SK-N-SH treated with all-trans-retinoic acid at 6 μM for 48 hours (cell line): ENCODE measurements at regions not wholly inside any gene's neighbourhood (a gene's known extent, or its start where the extent isn't known, plus 50 kb on each side); places are given as distances from the start of the nearest gene placed in this dataset.

Source experiments
- ISL1 ChIP-seq: fragments of 250-450 bp; sonication (Bioruptor Pico); IDR thresholded peaks from 2 replicates; pipeline ENCODE4 v2.1.2; 2022; ENCODE audit warnings: mild to moderate bottlenecking, moderate library complexity
- RARB ChIP-seq: fragments of 250-450 bp; sonication (Bioruptor Pico); IDR thresholded peaks from 2 replicates; pipeline ENCODE4 v1.8.0; 2021; ENCODE audit warnings: mild to moderate bottlenecking, moderate library complexity
- ZC3H10 ChIP-seq: fragments of 250-450 bp; sonication (Bioruptor Pico); IDR thresholded peaks from 2 replicates; pipeline ENCODE4 v1.5.1; 2021; ENCODE audit warnings: mild to moderate bottlenecking, moderate library complexity
- ZFP3 ChIP-seq: fragments of 250-450 bp; sonication (Bioruptor Pico); IDR thresholded peaks from 2 replicates; pipeline ENCODE4 v1.5.0; 2020; ENCODE audit warnings: mild to moderate bottlenecking, moderate library complexity
- ZFP30 ChIP-seq: fragments of 450-650 bp; formaldehyde crosslinking; IDR thresholded peaks from 2 replicates; pipeline ENCODE4 v1.5.0; 2022; ENCODE audit warnings: mild to moderate bottlenecking, moderate library complexity
- ZNF70 ChIP-seq: fragments of 450-650 bp; formaldehyde crosslinking; IDR thresholded peaks from 2 replicates; pipeline ENCODE4 v1.5.0; 2020; ENCODE audit warnings: mild to moderate bottlenecking, moderate library complexity
- TF ChIP-seq, protein P1 (sequence below): fragments of 250-450 bp; sonication (Bioruptor Pico); IDR thresholded peaks from 2 replicates; pipeline ENCODE4 v1.8.0; 2020; ENCODE audit warnings: mild to moderate bottlenecking, moderate library complexity, borderline replicate concordance
- TF ChIP-seq, protein P2 (sequence below): fragments of 250-450 bp; sonication (Bioruptor Pico); IDR thresholded peaks from 2 replicates; pipeline ENCODE4 v1.5.1; 2020; ENCODE audit warnings: low read depth, mild to moderate bottlenecking, moderate library complexity
- TF ChIP-seq, protein P3 (sequence below): fragments of 250-450 bp; sonication (Bioruptor Pico); IDR thresholded peaks from 2 replicates; pipeline ENCODE4 v1.5.1; 2021; ENCODE audit warnings: mild to moderate bottlenecking, moderate library complexity

DNA sequence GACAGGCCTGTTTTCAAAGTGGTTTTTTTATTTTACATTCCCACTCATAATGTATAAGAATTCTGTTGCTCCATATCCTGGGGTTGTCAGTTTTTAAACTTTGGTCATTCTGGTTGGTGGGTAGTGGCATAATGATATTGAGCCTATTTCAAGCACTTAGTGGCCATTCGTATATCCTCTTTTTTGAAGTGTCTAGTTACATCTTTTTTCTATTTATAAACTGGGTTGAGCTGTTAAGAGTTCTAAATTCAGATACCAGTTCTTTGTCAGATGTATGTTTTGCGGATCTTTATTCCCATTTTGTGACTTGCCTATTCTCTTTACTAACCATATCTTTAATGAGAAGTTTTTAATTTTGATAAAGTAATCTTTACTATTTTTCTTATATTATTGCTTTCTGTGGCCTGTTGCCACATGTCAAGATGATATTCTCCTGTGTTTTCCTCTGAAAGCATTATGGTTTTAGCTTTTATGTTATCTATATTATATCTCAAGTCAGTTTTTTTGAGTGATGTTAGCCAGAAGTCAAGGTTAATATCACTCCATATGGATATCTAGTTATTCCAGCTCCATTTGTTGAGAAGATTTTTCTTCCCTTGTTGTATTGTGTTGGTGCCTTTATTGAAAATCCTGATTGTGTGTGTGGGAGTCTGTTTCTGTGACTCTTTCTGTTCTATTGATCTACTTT is 110.9 kb downstream of the FHIP1A start:
- TF ChIP-seq ISL1 (CRISPR knock-in tag) (peak; percentile 84), ZFP3 (CRISPR knock-in tag) (no peak), ZC3H10 (CRISPR knock-in tag) (no peak), RARB (no peak), ZFP30 (CRISPR knock-in tag) (no peak), ZNF70 (no peak)
- TF ChIP-seq, protein P1, sequence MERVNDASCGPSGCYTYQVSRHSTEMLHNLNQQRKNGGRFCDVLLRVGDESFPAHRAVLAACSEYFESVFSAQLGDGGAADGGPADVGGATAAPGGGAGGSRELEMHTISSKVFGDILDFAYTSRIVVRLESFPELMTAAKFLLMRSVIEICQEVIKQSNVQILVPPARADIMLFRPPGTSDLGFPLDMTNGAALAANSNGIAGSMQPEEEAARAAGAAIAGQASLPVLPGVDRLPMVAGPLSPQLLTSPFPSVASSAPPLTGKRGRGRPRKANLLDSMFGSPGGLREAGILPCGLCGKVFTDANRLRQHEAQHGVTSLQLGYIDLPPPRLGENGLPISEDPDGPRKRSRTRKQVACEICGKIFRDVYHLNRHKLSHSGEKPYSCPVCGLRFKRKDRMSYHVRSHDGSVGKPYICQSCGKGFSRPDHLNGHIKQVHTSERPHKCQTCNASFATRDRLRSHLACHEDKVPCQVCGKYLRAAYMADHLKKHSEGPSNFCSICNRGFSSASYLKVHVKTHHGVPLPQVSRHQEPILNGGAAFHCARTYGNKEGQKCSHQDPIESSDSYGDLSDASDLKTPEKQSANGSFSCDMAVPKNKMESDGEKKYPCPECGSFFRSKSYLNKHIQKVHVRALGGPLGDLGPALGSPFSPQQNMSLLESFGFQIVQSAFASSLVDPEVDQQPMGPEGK (CRISPR knock-in tag), result no peak
- TF ChIP-seq, protein P2, sequence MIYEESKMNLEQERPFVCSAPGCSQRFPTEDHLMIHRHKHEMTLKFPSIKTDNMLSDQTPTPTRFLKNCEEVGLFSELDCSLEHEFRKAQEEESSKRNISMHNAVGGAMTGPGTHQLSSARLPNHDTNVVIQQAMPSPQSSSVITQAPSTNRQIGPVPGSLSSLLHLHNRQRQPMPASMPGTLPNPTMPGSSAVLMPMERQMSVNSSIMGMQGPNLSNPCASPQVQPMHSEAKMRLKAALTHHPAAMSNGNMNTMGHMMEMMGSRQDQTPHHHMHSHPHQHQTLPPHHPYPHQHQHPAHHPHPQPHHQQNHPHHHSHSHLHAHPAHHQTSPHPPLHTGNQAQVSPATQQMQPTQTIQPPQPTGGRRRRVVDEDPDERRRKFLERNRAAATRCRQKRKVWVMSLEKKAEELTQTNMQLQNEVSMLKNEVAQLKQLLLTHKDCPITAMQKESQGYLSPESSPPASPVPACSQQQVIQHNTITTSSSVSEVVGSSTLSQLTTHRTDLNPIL (CRISPR knock-in tag), result no peak
- TF ChIP-seq, protein P3, sequence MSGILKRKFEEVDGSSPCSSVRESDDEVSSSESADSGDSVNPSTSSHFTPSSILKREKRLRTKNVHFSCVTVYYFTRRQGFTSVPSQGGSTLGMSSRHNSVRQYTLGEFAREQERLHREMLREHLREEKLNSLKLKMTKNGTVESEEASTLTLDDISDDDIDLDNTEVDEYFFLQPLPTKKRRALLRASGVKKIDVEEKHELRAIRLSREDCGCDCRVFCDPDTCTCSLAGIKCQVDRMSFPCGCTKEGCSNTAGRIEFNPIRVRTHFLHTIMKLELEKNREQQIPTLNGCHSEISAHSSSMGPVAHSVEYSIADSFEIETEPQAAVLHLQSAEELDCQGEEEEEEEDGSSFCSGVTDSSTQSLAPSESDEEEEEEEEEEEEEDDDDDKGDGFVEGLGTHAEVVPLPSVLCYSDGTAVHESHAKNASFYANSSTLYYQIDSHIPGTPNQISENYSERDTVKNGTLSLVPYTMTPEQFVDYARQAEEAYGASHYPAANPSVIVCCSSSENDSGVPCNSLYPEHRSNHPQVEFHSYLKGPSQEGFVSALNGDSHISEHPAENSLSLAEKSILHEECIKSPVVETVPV (CRISPR knock-in tag), result no peak
